Ramos (cell line): ENCODE measurements at regions not wholly inside any gene's neighbourhood (a gene's known extent, or its start where the extent isn't known, plus 50 kb on each side); places are given as distances from the start of the nearest gene placed in this dataset.

Experiments used
- in situ Hi-C: fragments of 300-500 bp; cut with MboI; formaldehyde crosslinking; loops from one replicate; pipeline ENCODE4 v1.14.3; 2022; ENCODE audit warnings: low sequenced_read_pairs; ENCODE audit not compliant: unreplicated experiment

DNA sequence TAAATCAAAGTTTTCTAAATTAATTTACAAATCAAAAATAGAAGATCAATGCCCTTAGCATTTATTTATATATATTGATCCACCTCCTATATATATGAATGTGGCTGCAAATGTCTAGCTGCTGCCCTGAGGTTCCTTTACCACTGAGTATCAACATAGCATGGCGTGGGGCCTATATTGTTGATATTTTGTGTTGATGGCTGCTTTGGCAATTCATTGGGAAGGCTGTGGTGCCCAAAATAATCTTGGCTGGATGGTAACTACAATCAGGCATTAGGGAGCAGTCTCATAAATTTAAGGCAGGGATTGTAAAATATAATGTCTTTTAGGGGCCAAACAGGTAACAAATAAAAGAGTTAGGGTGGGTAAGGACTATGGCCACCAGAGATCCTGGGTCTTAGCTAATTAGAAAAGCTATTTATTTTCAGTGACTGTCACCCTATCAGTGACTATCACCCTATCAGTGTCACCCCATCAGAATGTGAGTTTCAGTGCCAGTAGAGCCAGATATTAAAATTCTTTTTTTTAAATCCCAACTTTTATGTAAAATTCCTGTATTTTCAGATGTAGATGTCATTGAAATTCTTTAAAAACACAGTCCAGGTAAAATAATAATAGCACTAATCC is 190.7 kb upstream of the PCSK5 start:
- in situ Hi-C loops = no loop called here

DNA sequence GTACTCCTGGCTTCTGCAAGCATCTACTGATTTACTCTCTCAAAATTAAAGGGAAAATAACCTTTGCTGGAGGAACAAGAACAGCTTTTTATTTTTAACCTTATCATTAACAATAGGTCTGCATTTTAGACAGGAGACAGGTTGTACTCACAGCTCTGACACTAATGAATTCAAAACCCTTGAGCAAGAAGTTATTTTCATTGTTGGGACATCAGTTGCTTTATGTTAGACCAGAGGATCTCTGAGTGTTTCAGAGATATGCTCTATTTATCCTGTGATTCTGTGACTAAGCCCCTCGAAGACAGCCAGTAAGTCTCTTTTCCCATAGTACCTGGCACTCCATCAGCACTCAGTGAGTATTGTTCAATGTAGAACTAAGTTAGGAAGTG is 190.2 kb upstream of the PCSK5 start:
- in situ Hi-C loops = no loop called here

DNA sequence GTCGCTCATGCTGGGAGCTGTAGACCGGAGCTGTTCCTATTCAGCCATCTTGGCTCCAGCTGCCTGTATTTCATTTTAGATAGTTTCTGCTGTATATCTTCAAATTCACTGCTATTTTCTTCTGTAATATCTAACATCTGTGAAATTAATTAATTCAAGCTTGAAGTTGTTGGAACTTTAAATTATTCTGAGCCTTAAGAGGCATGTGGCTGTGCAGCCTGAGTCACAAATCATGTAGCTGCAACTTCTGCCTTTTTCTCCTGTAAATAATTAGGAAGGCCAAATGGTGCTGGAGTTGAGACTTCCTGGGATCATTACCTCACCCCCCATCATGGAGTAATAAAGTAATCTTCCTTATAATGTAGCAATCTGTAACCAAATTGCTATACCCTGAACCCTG is 183.3 kb upstream of the PCSK5 start:
- in situ Hi-C loops = no loop called here

DNA sequence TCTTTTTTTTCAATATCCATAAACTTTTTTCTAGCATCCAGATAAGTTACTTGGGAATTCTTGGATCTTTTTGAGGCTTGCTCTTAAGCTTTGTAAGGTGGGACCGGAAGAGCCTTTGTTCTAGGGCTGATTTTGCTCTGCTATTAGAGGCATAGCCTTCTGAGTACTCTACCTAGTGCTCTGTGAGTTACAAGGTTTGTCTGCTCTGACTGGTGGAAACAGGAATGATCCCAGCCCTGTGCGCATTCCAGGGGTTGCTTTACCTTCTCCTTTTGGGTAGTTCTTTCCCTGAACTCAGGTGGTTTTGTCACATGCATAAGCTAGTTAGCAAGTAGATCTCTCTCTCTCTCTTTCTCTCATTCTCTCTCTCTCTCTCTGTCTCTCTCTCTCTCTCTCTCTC is 180.8 kb upstream of the PCSK5 start:
- in situ Hi-C loops = no loop called here

DNA sequence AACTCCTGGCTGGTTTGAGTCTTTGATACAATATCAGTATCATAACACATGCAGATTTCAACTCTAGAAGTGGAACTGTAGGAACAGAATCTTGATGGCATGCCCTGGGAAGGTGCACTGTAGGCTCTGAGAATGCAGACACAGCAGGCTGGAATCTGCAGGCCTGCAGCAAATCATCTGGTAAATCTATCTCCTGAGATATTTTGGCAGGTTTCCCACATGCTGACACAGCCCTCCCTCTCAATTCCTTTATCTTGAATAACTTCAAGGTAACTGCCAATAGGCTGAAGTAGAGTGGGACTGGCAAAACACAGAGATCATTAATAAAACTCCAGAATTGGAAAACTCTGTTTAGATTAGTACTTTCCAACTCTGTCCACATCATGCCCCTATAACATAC is 177.8 kb upstream of the PCSK5 start:
- in situ Hi-C loops = no loop called here

DNA sequence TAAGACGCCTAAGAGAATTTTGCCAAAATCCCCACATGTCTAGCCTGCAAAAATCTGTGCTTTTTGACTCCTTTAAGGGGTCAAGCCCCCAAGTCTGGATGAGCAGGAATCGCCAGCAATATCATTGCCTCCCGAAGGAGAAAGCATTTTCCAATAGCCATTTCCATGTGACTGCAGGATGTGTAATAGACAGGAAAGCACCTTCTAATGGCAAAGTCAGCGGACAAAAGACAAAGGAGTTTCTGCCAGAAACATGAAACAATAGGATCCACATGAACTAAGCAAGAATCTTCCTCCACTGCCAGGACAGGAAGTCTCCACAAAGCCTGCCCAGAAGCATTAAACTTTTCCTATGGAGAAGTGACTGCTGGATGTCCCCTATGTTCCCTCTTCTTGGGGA is 177.1 kb upstream of the PCSK5 start:
- in situ Hi-C loops = no loop called here

DNA sequence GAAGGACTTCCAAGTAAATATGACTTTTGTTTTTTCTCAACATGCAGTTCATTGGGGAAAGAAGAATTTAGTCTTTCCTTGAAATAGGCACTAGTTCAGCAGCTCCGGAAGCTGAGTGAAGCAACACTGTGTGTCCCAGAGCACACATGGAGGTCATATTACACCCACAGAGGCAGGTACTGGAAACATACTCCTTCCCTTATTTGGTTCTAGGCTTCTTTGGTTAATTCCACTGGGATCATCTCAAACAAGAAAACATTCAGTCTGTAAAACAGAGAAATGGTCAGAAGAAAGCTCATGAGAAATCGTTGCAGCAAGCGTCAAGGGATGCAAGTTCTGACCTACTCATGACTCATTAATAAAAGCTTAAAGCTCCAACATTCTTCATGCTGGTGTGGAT is 175.1 kb upstream of the PCSK5 start:
- in situ Hi-C loops = no loop called here

DNA sequence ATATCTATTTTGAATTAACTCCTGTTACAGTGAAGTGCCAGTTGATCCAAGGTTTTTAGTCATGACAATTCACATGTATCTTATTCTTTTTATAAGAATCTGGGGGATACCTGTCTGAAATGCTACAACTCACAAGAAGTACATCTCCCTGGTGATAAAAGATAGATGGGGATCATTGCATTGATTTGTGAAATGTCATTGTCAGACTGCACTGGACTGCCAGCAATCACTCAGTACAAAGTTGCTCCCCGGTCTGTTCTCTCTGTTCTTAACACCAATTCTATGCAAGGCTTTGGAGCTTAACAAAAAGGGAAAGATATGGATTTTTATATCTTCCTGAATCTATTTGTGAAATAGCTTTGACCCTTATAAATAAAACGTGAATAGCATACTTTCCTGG is 171.8 kb upstream of the PCSK5 start:
- in situ Hi-C loops = no loop called here

DNA sequence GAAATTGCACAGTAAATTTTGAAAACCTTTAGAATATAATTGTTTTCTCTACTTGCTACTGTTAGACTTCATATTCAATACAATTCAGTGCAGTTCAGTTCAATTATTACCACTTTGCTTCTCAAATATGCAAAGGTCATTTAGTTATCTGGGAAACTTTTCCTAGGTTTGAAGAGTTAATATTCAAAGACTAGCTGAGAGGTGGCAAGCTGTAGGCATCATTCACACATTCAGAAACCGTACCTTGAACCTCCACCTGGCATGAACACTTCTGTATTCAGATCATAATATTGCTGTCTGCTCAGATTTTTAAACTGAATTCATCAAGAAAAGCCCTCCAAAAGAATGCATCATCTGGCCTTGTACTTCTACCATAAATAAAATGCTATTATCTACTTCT is 162.1 kb upstream of the PCSK5 start:
- in situ Hi-C loops = no loop called here

DNA sequence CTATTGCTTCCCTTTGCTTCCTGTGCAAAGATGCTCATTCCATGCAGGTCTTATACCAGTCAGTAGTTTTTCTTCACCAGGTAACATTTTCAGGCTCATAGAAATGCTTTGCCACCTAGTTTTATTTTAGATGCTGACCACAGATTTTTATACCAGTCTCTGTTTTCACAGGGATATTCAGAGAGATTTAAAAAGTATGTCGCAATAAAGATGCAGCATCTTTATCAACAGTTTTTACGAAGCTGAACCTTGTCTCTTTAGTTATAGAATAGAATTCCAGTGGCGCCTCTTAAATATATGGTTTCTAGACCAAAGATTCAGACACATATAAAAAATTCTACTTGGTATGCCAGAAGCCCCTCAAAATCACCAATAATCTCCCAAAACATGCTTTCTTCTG is 155.7 kb upstream of the PCSK5 start:
- in situ Hi-C loops = no loop called here

DNA sequence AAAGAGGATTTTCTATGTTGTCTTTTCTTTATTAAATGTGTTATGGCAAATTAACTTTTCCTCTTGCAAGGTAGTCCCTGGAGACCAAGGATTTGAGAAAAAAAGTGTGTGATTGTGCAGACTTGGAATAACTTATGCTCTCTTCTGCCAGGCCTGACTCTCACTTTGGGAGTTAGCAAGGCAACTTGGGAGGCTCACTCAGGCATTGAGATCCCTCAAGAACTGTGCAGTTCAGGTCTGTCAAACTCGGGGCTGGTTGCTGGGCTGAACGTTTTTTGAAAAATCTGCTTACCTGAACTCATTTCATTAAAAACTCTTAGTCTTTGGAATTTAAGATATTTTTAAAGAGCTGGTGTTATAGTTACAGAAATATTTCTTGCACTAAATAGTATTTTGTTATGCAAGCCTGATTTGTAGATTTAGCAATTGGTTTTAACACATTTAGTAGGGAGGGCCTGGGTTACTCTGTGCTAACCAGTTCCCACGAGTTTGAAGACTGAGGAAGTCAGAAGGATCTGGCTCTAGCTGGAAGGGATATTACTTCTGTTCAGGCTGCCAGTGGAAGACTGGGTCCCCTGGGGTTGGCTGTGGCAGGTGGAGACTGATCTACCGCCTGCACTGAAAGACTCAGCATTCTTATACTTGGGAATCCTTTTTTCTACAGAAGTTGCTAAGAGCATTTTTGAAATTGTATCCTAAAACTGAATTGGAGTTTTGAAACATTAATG is 150.4 kb upstream of the PCSK5 start:
- in situ Hi-C loops = no loop called here

DNA sequence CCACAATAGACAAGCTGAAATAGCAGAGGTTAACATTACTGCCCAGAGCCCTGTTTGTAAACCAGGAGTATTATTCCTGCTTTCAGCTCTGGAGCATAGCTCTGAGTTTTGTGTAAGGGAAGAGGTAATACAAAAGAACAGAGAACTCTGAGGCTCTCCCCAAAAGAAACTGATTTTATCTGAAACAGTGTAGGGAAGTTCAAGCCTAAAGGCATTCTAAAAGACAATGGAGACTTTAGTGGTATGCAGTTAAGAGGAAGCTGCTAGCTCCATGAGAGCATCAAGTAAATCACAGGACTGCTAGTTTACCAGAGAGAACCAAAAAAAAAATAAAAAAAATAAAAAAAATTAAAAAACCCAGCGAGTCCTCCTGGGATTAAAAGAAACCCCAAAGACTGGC is 146.6 kb upstream of the PCSK5 start:
- in situ Hi-C loops = no loop called here

DNA sequence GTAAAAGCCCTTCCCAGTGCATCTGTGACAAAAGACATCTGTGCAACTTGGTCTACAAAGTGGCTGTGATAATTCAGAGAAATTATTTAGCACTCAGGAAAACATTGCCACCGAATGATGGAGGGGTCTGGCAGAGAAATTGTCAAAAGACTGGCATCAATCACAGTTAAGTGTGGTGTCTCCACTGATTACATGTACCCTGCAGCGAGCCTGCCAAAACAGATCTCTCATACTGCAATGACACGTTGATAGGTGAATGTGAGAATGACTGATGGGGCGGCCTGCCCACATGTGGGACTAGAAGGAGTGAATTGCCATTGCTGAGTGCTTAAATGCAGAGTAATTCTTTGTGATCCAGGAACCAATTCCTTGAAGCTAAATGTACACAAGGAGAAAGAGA is 136.4 kb upstream of the PCSK5 start:
- in situ Hi-C loops = no loop called here

DNA sequence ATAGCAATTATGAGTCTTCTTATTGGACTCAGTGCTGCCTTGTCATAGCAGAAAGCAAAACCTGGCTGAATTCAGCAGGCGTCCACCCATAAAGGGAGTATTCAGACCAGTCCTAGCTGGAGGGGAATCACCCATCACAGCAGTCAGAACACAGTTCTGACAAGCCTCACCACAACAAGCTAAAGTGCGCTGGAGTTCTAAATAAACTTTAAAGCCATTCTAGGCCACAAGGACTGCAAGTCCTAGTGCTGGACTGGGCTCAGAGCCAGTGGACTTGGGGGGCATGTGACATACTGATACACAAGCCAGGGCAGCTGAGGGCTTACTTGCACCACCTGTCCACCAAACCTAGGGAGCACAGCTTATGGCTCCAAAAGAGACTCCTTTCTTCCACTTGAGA is 115.3 kb upstream of the PCSK5 start:
- in situ Hi-C loops = no loop called here

DNA sequence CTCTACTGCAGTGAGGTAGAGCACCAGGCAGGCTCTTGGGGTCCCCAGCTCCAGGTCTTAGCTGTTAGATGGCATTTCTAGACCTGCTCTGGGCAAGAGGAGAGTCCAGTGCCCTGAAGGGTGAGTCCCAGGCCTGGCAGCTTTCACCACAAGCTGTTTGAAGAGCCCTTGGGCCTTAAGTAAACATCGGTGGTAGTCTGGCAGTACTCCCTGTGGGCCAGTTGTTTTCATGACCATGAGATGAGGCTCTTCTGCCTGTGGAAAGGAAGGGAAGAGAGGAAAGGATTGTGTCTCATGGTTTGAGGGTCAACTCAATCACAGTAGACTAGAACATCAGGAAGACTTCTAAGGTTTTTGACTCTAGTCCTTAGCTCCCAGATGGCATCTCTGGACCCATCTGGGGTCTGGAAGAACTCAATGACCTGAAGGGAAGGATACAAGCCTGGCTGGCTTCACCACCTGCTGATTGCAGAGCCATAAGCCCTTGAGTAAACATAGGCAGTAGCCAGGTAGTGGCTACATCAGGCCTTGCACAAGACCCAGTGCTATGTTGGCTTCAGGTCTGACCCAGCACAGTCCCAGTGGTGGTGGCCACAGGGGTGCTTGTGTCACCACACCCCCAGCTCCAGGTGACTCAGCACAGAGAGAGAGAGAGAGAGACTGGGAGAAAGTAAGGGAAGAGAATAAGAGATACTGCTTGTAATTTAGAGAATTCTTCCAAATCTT is 114.3 kb upstream of the PCSK5 start:
- in situ Hi-C loops = no loop called here

DNA sequence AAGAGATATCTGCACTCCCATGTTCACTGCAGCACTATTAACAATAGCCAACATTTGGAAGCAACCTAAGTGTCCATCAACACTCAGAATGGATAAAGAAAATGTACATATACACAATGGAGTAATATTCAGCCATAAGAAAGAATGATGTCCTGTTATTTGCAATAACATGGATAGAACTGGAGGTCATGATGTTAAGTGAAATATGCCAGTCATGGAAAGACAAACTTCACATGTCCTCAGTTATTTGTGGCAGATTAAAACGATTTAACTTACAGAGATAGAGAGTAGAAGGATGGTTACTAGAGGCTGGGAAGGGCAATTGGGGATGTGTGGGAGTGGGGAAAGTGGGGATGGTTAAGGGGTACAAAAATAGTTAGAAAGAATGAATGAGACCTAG is 110.3 kb upstream of the PCSK5 start:
- in situ Hi-C loops = no loop called here

DNA sequence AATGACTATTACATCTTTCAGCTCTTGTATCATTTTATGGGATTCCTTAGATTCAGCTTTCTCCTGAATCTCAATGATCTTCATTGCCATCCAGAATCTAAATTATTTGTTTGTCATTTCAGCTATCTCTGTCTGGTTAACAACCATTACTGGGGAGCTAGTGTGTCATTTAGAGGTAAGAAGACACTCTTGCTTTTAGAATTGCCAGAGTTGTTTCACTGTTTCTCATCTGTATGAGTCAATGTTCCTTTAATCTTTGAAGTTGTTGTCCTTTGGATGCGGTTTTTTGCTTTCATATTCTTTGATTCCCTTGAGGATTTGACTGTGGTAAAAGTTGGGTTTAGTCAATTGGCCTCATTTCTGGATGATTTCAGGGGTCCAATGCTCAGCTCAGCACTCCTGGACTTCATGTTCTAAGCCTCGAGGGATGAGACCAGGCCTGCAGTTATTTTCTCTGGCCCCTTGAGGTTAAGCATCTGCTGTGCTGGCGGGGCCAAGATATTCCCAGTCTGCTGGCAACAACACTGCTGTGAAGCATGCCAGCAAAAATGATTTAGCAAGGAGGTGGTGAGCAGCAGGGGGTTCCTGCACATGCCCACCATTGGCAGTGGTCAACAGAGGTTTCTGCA is 102.4 kb upstream of the PCSK5 start:
- in situ Hi-C loops = no loop called here

DNA sequence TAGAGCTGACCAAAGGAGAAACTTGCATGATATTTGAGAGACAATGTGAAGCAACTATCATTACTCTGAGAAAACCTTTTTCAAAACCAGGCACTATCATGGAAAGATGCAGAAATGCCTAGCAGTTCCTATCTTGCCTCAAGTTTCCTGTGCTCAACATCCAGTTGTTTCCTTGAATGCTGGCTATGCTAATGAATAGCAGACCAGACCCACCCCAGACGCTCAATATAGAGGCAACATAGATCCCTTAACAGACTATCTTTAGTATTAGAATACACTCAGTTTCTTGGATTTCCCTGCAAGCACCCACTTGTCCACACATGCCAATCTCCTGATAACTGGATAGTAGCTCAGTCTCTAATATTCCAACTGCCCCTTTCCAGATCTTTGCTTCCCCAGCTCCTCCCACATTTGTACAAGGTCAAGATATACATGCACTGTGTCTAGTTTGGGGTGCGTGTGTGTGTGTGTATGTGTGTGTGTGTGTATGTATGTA is 93.3 kb upstream of the PCSK5 start:
- in situ Hi-C loops = no loop called here

DNA sequence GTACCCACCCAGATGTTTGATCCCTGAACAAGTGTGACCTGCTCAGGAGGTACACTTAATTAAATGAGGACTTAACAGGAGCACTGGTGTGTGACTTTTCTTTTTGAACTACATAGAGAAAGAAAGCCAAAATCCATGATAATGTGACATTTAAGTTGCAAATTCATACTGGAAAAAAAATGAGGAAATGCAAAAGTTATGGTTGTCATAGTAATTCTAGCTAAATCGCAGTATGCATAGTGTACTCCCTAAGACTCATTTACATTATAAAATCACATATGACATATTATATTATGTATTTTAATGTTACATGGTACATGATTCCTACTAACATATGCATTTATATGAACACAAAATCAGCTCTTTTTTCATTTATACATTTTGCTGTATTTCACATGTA is 92.0 kb upstream of the PCSK5 start:
- in situ Hi-C loops = no loop called here

DNA sequence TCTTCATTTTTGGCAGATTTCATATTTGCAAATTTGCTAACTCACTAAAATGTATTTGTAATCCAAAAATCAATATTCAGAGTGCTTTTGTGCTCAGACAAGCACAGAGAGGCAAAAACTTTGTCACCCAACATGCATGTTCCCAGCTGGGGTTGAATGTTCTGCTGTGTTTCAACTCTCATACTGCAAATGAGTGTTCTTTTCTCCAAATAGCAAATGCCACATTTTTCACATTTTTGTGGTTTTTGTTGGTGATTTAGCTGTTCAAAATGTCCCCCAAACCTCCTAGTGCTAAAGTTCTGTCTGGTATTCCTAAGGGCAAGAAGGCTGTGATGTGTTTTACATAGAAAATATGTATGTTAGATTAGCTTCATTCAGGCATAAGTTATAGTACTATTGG is 87.3 kb upstream of the PCSK5 start:
- in situ Hi-C loops = no loop called here

DNA sequence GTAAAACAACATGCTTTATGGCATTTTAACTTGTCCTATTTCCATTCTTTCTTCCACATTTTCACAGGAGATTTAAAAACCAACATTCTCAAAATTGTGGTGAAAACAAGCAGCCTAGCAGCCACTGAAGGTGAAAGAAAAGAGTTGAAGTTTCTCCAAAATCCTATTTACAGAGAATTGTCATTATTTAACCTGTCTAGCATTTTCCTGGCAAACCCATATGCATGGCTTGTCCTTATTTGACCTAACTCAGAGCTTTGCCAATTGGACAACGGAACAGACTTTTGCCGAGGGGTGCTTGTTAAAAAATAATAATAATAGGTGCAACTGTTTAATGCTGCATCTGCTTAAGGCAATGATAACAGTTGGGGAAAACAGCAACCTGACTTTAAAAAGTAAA is 80.4 kb upstream of the PCSK5 start:
- in situ Hi-C loops = no loop called here
